Endometrium (tissue), 2 donors: ENCODE measurements at regions not wholly inside any gene's neighbourhood (a gene's known extent, or its start where the extent isn't known, plus 50 kb on each side); places are given as distances from the start of the nearest gene placed in this dataset.

Experiments used
- FAIRE-seq: peaks from 2 replicates; lab custom pipeline; 2012; peaks lifted over from hg19 to GRCh38; lab: Jason Lieb, UNC
- donor health status: control.
- donor health status: control.

- no peak for FAIRE-seq
Observed at GRCh38 chr7:153835712-153836265, 216.4 kb upstream of the DPP6 start.

GRCh38 chr7:153838591-153838990 lies 213.6 kb upstream of the DPP6 start:
- FAIRE-seq, result no peak

- no peak for FAIRE-seq
Observed at GRCh38 chr7:153840861-153841260, 211.3 kb upstream of the DPP6 start.

GRCh38 chr7:153847828-153848227 lies 204.4 kb upstream of the DPP6 start:
- no peak for FAIRE-seq

- FAIRE-seq, result no peak
Observed at GRCh38 chr7:153852261-153852660, 199.9 kb upstream of the DPP6 start.

GRCh38 chr7:153858355-153858754 lies 193.8 kb upstream of the DPP6 start:
- no peak for FAIRE-seq

GRCh38 chr7:153859239-153859638 lies 193.0 kb upstream of the DPP6 start:
- no peak for FAIRE-seq

GRCh38 chr7:153886506-153887441 lies 165.4 kb upstream of the DPP6 start:
- no peak for FAIRE-seq

- no peak for FAIRE-seq
Observed at GRCh38 chr7:153887749-153888569, 164.2 kb upstream of the DPP6 start.

- FAIRE-seq, result no peak
Observed at GRCh38 chr7:153891990-153892389, 160.2 kb upstream of the DPP6 start.

- FAIRE-seq, result no peak
Observed at GRCh38 chr7:153902862-153903261, 149.3 kb upstream of the DPP6 start.

- FAIRE-seq, result no peak
Observed at GRCh38 chr7:153912211-153912610, 140.0 kb upstream of the DPP6 start.

GRCh38 chr7:153920126-153920525 lies 132.1 kb upstream of the DPP6 start:
- FAIRE-seq, result no peak

GRCh38 chr7:153920897-153921296 lies 131.3 kb upstream of the DPP6 start:
- FAIRE-seq, result no peak

GRCh38 chr7:153921408-153921807 lies 130.8 kb upstream of the DPP6 start:
- no peak for FAIRE-seq

- FAIRE-seq, result no peak
Observed at GRCh38 chr7:153930696-153931095, 121.5 kb upstream of the DPP6 start.

GRCh38 chr7:153934048-153934447 lies 118.2 kb upstream of the DPP6 start:
- FAIRE-seq, result no peak

GRCh38 chr7:153934629-153935028 lies 117.6 kb upstream of the DPP6 start:
- FAIRE-seq, result no peak

- no peak for FAIRE-seq
Observed at GRCh38 chr7:153935095-153935494, 117.1 kb upstream of the DPP6 start.

- no peak for FAIRE-seq
Observed at GRCh38 chr7:153938451-153938850, 113.7 kb upstream of the DPP6 start.

- FAIRE-seq, result no peak
Observed at GRCh38 chr7:153939177-153939576, 113.0 kb upstream of the DPP6 start.

- no peak for FAIRE-seq
Observed at GRCh38 chr7:153939654-153940053, 112.5 kb upstream of the DPP6 start.

- FAIRE-seq, result no peak
Observed at GRCh38 chr7:153941061-153941460, 111.1 kb upstream of the DPP6 start.
